Right lobe of liver (tissue), 4 donors: ENCODE measurements at regions not wholly inside any gene's neighbourhood (a gene's known extent, or its start where the extent isn't known, plus 50 kb on each side); places are given as distances from the start of the nearest gene placed in this dataset.

Experiments used
- CTCF ChIP-seq, 4 donors: fragments of 200-600 bp in 3 of 4; fragments of 450-650 bp in 1 of 4; IDR thresholded peaks; one replicate each; pipeline versions ENCODE4 v1.5.1 to v1.8.0; 2016 to 2022; ENCODE audit warnings: antibody characterized with exemption in 4 of 4, mild to moderate bottlenecking in 2 of 4
- POLR2A ChIP-seq: fragments of 450-650 bp; IDR thresholded peaks from one replicate; pipeline ENCODE4 v1.6.1; 2017; ENCODE audit warnings: antibody characterized with exemption, mild to moderate bottlenecking
- donor health status: DM: no; HTN: no; CAD: no.
- donor health status: DM: no; HTN: no; CAD: no.
- donor health status: DM: no; HTN: yes; CAD: no.

GRCh38 chr17:77753246-77753645 lies 205.3 kb upstream of the TNRC6C start:
- no peak for TF ChIP-seq CTCF (IDR thresholded peaks at IDR 0.05)
- TF ChIP-seq POLR2A: no peak
